Epithelial cell of esophagus (primary cell): ENCODE measurements at regions not wholly inside any gene's neighbourhood (a gene's known extent, or its start where the extent isn't known, plus 50 kb on each side); places are given as distances from the start of the nearest gene placed in this dataset.

Source experiments
- DNase-seq: peaks from one replicate; pipeline ENCODE4 v3.0.0; 2010; ENCODE audit warnings: low read depth
- H3K4me3 ChIP-seq: 2 replicates; pipeline ENCODE4 v1.5.1; 2011; ENCODE audit warnings: mild to moderate bottlenecking, low read length, control low read depth
- TF ChIP-seq, protein P1 (sequence below): IDR thresholded peaks from 2 replicates; pipeline ENCODE4 v1.5.1; 2011; ENCODE audit warnings: low read depth, mild to moderate bottlenecking, low read length, control low read depth, inconsistent platforms; ENCODE audit not compliant: insufficient read depth; ENCODE audit errors: missing control alignments

DNA sequence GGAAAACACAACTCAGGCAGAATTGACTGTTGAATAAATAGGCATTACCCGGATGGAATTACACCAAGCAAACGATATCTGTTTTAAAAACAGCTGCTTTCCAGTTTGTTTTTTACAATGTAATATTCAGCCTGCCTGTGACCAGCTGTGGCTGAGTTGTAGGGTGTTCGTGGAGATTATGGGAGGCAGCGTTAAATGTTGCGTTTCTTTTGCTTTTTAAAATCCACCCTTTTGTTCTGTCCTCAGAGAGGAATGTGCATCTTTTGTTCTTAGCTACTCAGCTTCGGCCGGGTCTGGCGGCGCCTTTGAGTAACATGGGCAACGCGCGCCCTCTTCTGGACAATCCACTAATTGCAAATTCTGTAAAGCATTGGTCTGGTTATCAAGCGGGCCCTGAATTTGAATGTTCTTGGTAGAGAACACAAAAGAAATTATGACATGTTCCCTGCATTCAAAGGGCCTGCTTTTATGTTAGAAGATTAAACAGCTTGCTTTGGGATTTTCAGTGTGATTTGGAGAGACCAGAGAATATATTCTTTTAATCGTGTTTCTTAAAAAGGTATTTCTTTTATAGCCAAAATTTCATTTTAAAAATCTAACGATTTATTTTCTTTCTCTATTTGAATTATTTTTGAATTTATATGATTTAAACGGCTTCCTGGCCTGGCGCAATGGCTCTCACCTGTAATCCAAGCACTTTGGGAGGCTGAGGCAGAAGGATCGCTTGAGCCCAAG lies 76.3 kb upstream of the TRIM2 start:
- H3K4me3 ChIP-seq = no peak overlapping the region
- DNase-seq = peak; percentile 85
- TF ChIP-seq, protein P1, sequence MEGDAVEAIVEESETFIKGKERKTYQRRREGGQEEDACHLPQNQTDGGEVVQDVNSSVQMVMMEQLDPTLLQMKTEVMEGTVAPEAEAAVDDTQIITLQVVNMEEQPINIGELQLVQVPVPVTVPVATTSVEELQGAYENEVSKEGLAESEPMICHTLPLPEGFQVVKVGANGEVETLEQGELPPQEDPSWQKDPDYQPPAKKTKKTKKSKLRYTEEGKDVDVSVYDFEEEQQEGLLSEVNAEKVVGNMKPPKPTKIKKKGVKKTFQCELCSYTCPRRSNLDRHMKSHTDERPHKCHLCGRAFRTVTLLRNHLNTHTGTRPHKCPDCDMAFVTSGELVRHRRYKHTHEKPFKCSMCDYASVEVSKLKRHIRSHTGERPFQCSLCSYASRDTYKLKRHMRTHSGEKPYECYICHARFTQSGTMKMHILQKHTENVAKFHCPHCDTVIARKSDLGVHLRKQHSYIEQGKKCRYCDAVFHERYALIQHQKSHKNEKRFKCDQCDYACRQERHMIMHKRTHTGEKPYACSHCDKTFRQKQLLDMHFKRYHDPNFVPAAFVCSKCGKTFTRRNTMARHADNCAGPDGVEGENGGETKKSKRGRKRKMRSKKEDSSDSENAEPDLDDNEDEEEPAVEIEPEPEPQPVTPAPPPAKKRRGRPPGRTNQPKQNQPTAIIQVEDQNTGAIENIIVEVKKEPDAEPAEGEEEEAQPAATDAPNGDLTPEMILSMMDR = peak; percentile 73

DNA sequence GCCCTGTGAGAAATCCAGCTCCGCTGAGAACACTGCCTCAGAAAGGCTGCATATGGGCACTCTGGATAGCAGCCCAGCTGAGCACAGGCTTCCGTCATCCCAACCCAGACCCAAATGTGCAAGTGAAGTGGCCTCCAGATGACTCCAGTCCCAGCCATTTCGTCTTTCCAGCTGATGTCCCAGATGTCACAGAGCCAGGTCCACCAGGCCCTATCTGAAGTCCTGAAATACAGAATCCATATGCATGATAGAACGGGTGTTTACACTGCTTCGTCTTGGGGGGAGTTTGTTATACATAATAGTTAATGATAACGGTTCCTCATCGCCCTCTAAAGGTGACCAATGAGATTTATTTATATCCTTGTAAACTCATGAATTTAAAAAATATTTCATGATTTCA lies 72.6 kb upstream of the TRIM2 start:
- DNase-seq = no peak
- no peak overlapping the region for H3K4me3 ChIP-seq
- TF ChIP-seq, protein P1 = no peak

DNA sequence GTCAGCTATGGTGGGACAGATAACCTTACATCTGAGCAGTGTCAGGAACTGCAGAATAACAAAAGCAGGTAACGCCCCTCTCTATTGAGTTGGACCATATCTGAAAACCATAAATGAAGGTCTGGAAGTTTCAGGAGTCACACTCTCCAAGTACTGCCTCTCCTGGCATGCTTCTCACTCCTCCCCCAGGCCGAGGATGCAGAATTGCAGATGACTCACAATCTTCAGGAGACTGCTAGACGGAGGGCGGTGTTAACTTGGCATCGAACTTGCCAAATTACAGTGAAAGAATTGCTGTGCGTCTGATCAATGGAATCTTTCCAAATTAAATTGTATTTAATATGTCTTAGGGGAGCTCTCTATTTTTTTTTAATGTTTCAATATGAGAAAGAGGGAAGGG lies 67.1 kb upstream of the TRIM2 start:
- peak; percentile 88 for DNase-seq
- TF ChIP-seq, protein P1 = no peak
- H3K4me3 ChIP-seq = no peak overlapping the region

DNA sequence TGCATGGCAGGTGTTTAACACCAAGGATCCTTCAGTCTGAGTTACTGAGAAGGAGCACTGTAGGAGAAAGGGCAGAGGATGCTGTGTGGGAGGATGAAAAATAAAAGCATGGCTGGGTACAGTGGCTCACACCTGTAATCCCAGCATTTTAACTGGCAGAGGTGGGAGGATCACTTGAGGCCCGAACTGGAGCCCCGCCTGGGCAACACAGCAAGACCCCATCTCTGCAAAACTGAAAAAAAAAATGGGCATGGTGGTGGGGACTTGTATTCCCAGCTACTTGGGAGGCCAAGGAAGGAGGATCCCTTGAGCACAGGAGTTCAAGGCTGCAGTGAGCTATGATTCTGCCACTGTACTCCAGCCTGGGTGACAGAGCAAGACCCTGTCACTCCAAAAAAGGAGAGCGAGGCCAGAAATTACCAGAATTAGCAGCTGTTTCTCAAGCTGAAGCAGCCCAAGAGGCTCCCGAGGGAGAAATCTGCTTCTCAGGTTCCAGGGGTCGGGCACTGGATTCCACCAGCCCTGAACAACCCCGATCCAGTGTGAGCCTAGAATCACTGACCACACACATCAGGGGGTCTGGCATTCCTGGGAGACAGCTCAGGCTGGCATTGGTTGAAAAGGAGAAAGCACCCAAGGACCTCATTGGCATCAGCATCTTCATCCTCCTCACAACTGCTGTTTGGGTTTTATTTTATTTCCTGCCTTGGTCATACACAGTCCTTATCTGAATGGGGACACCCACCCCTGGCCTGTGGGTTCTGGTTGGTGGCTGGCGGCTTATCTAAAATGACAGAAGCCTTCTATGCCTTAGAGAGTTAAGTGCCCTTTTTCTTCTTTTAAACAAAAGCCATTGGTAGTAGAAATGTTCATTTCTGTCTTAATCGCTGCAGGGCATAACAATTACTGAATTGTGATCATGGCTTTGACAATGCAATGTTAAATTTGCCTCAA lies 66.3 kb upstream of the TRIM2 start:
- TF ChIP-seq, protein P1 = no peak
- DNase-seq = no peak
- H3K4me3 ChIP-seq = no peak overlapping the region

DNA sequence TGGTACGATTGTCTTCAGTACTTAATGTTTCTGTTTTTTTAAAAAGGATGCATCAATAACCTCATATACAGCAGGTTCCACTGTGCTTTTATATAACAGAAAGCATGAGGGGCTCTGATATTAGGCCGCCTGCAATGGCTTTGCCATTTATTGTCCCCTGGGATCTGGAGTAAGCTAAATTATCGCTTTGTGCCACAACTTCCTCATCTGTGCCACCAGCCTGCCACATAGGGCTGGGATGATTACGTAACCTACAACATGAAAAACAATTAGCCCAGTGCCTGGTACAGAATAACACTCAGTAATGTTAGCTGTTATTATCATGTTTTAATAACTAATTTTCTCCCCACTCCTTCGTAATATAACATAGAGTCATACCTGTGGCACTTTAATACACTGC lies 65.5 kb upstream of the TRIM2 start:
- TF ChIP-seq, protein P1 = no peak
- DNase-seq = no peak

DNA sequence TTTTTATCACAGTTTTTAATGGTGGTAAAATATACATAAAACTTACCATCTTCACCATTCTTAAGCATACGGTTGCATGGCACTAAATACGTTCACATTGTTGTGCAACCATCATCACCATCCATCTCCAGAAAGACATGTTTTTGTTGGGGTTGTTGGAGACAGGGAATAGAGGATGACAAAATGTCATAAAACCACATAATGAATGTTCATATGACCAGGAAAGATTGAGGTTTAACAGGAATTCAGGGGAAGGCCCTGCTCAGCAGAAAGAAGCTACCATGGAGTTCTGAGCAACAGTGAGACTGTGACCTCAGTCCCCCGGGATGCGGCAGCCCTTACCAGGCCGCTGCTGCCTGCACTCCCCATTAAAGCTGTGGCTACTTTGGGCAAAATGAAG lies 63.9 kb upstream of the TRIM2 start:
- no peak for DNase-seq
- TF ChIP-seq, protein P1 = no peak
- no peak overlapping the region for H3K4me3 ChIP-seq

More for the DNA sequence above, 65.5 kb upstream of the TRIM2 start:
- H3K4me3 ChIP-seq = no peak overlapping the region
